Transverse colon (tissue), 4 donors: ENCODE measurements at regions not wholly inside any gene's neighbourhood (a gene's known extent, or its start where the extent isn't known, plus 50 kb on each side); places are given as distances from the start of the nearest gene placed in this dataset.

ENCODE experiments used
- DNase-seq: peaks from one replicate; pipeline ENCODE4 v3.0.0-alpha.2; 2019
- H3K27ac ChIP-seq, 4 donors: fragments of 200-600 bp; sonication (generic); 2 replicates each; pipeline ENCODE4 v1.5.1; 2016 to 2018; ENCODE audit warnings: inconsistent platforms in 4 of 4
- H3K27me3 ChIP-seq: fragments of 200-600 bp; sonication (generic); 2 replicates; pipeline ENCODE4 v1.5.1; 2017; ENCODE audit warnings: inconsistent platforms
- H3K36me3 ChIP-seq, 4 donors: fragments of 200-600 bp; sonication (generic); 2 replicates each; pipeline ENCODE4 v1.5.1; 2017 to 2019; ENCODE audit warnings: inconsistent platforms in 4 of 4
- H3K4me1 ChIP-seq, 4 donors: fragments of 200-600 bp; sonication (generic); 2 replicates each; pipeline ENCODE4 v1.5.1; 2017 to 2020; ENCODE audit warnings: inconsistent platforms in 4 of 4
- H3K4me3 ChIP-seq, 4 donors: fragments of 200-600 bp; sonication (generic); 1 replicate in 1 of 4; 2 replicates in 3 of 4; pipeline versions ENCODE4 v1.5.1 to v1.6.1; 2017 to 2019; ENCODE audit warnings: inconsistent platforms in 4 of 4
- H3K9me3 ChIP-seq, 2 donors: fragments of 200-600 bp; sonication (generic); 2 replicates each; pipeline ENCODE4 v1.5.1; 2017 to 2019; ENCODE audit warnings: inconsistent platforms in 2 of 2
- CTCF ChIP-seq, 5 experiments: fragments of 200-600 bp in 3 of 5; fragments of 450-650 bp in 2 of 5; sonication (generic) in 3 of 5; IDR thresholded peaks; 1 replicate in 2 of 5; 2 replicates in 3 of 5; pipeline ENCODE4 v1.5.1; 2016 to 2017; ENCODE audit warnings: antibody characterized with exemption in 5 of 5, inconsistent platforms in 3 of 5, mild to moderate bottlenecking in 2 of 5, moderate library complexity in 1 of 5
- EP300 ChIP-seq: sonication (generic); formaldehyde crosslinking; IDR thresholded peaks from one replicate; pipeline ENCODE4 v1.6.1; 2017; ENCODE audit warnings: antibody characterized with exemption, low read depth
- POLR2A ChIP-seq: fragments of 450-650 bp; IDR thresholded peaks from one replicate; pipeline ENCODE4 v1.6.1; 2016; ENCODE audit warnings: antibody characterized with exemption, mild to moderate bottlenecking, moderate library complexity
- POLR2AphosphoS5 ChIP-seq, 3 donors: sonication (generic); formaldehyde crosslinking; IDR thresholded peaks; one replicate each; pipeline ENCODE4 v1.6.1; 2016; ENCODE audit warnings: antibody characterized with exemption in 3 of 3
- WGBS, 2 donors: methylation state at CpG; one replicate each; pipeline ENCODE4 v1.1.5; 2018; ENCODE audit warnings: low coverage in 1 of 2; 5-methylcytosine and 5-hydroxymethylcytosine counted together
- in situ Hi-C, 4 donors: fragments of 200-750 bp; cut with MboI; loops; one replicate each; pipeline versions ENCODE4 v1.15.0 to v1.15.1; 2017; ENCODE audit warnings: low sequenced_read_pairs in 3 of 4, low pct_ligation_motif_present in 1 of 4, low pct_unique_long_range_greater_than_20kb in 1 of 4
- intact Hi-C: fragments of 100-400 bp; cut with DNase I; formaldehyde crosslinking; loops from one replicate; pipeline ENCODE4 v1.15.1; 2023; ENCODE audit warnings: low total_unique reads

GRCh38 chr5:1704266-1704665 lies 95.4 kb downstream of the MRPL36 start:
- Histone ChIP-seq H3K9me3 (no peaks in the 10 kb centered on the region), H3K36me3 (no peaks in the 10 kb centered on the region), H3K27me3 (peaks cover 21% of the 10 kb centered on the region), H3K4me3 (no peak overlapping the region), H3K27ac (no peak overlapping the region), H3K4me1 (no peaks in the 10 kb centered on the region)
- no peak for TF ChIP-seq CTCF (IDR thresholded peaks at IDR 0.05)
- TF ChIP-seq POLR2A: no peak
- TF ChIP-seq POLR2AphosphoS5 (IDR thresholded peaks at IDR 0.05): no peak
- no peak for TF ChIP-seq EP300
- in situ Hi-C loops: no loop called here
- no peak for DNase-seq
- intact Hi-C loops: no loop called here
- 81% methylated on average over 13 of the region's 13 CpGs; no CpG with 5 or more reads in 1 of the 2 donors for WGBS, 2 donors

GRCh38 chr5:1703352-1704050 lies 96.1 kb downstream of the MRPL36 start:
- Histone ChIP-seq H3K4me1 (no peaks in the 10 kb centered on the region), H3K27me3 (peaks cover 14% of the 10 kb centered on the region), H3K27ac (no peak overlapping the region), H3K4me3 (no peak overlapping the region), H3K36me3 (no peaks in the 10 kb centered on the region), H3K9me3 (no peaks in the 10 kb centered on the region)
- TF ChIP-seq EP300 (no peak), POLR2A (no peak), POLR2AphosphoS5 (IDR thresholded peaks at IDR 0.05) (no peak), CTCF (IDR thresholded peaks at IDR 0.05) (no peak)
- DNase-seq: no peak
- in situ Hi-C loops: no loop called here
- WGBS, 2 donors: 84% methylated on average over 20 of the region's 21 CpGs; no CpG with 5 or more reads in 1 of the 2 donors
- intact Hi-C loops: no loop called here

GRCh38 chr5:1702318-1702717 lies 97.3 kb downstream of the MRPL36 start:
- DNase-seq: no peak
- H3K27me3 ChIP-seq: peaks cover 5% of the 10 kb centered on the region
- H3K36me3 ChIP-seq: no peaks in the 10 kb centered on the region
- TF ChIP-seq POLR2A (no peak), EP300 (no peak), CTCF (IDR thresholded peaks at IDR 0.05) (no peak), POLR2AphosphoS5 (IDR thresholded peaks at IDR 0.05) (no peak)
- no peak overlapping the region for H3K4me3 ChIP-seq
- no peak overlapping the region for H3K27ac ChIP-seq
- 84 to 100% methylated on average over 3 to 21 of the region's 21 CpGs for WGBS, 2 donors
- in situ Hi-C loops: no loop called here
- no peaks in the 10 kb centered on the region for H3K4me1 ChIP-seq
- H3K9me3 ChIP-seq: no peaks in the 10 kb centered on the region
- intact Hi-C loops: no loop called here

- no peak overlapping the region for H3K4me3 ChIP-seq
- H3K36me3 ChIP-seq: no peaks in the 10 kb centered on the region
- no peak for DNase-seq
- no peaks in the 10 kb centered on the region for H3K9me3 ChIP-seq
- intact Hi-C loops (no loop called here), in situ Hi-C loops (no loop called here)
- no peak for TF ChIP-seq CTCF (IDR thresholded peaks at IDR 0.05)
- 87% methylated on average over 20 of the region's 22 CpGs; no CpG with 5 or more reads in 1 of the 2 donors for WGBS, 2 donors
- H3K27me3 ChIP-seq: peaks cover 1% of the 10 kb centered on the region
- H3K27ac ChIP-seq: no peak overlapping the region
- no peaks in the 10 kb centered on the region for H3K4me1 ChIP-seq
These were observed 97.8 kb downstream of the MRPL36 start for GRCh38 chr5:1701884-1702283.
